ENCODE measurements at regions not wholly inside any gene's neighbourhood (a gene's known extent, or its start where the extent isn't known, plus 50 kb on each side); places are given as distances from the start of the nearest gene placed in this dataset.

- Mint-ChIP-seq H3K27me3 (no peaks in the 10 kb centered on the region), H3K27ac (no peak overlapping the region), H3K4me1 (no peaks in the 10 kb centered on the region), H3K4me3 (no peak overlapping the region), H3K9me3 (peaks cover 8% of the 10 kb centered on the region), H3K36me3 (no peaks in the 10 kb centered on the region)
Measured at GRCh38 chr21:16751695-16752474, 761.0 kb upstream of the CXADR start.

GRCh38 chr21:16752475-16752857 lies 760.4 kb upstream of the CXADR start:
- Mint-ChIP-seq H3K4me3 (no peak overlapping the region), H3K36me3 (no peaks in the 10 kb centered on the region), H3K4me1 (no peaks in the 10 kb centered on the region), H3K9me3 (peaks cover 8% of the 10 kb centered on the region), H3K27me3 (no peaks in the 10 kb centered on the region), H3K27ac (no peak overlapping the region)

GRCh38 chr21:16755061-16755460 lies 757.8 kb upstream of the CXADR start:
- Mint-ChIP-seq H3K27me3 (no peaks in the 10 kb centered on the region), H3K4me1 (no peaks in the 10 kb centered on the region), H3K27ac (no peak overlapping the region)

GRCh38 chr21:16767201-16767600 lies 745.6 kb upstream of the CXADR start:
- Mint-ChIP-seq H3K4me1 (no peaks in the 10 kb centered on the region), H3K36me3 (no peaks in the 10 kb centered on the region), H3K27ac (no peak overlapping the region), H3K4me3 (no peak overlapping the region), H3K27me3 (no peaks in the 10 kb centered on the region), H3K9me3 (peaks cover 6% of the 10 kb centered on the region)

More at GRCh38 chr21:16755061-16755460, 757.8 kb upstream of the CXADR start:
- no peaks in the 10 kb centered on the region for H3K9me3 Mint-ChIP-seq
- H3K4me3 Mint-ChIP-seq: no peak overlapping the region
- H3K36me3 Mint-ChIP-seq: no peaks in the 10 kb centered on the region

- H3K4me1 Mint-ChIP-seq: no peaks in the 10 kb centered on the region
- H3K9me3 Mint-ChIP-seq: peaks cover 6% of the 10 kb centered on the region
- no peak overlapping the region for H3K27ac Mint-ChIP-seq
- H3K27me3 Mint-ChIP-seq: no peaks in the 10 kb centered on the region
- H3K4me3 Mint-ChIP-seq: no peak overlapping the region
- no peaks in the 10 kb centered on the region for H3K36me3 Mint-ChIP-seq
Measured at GRCh38 chr21:16768096-16768495, 744.7 kb upstream of the CXADR start.

DNA sequence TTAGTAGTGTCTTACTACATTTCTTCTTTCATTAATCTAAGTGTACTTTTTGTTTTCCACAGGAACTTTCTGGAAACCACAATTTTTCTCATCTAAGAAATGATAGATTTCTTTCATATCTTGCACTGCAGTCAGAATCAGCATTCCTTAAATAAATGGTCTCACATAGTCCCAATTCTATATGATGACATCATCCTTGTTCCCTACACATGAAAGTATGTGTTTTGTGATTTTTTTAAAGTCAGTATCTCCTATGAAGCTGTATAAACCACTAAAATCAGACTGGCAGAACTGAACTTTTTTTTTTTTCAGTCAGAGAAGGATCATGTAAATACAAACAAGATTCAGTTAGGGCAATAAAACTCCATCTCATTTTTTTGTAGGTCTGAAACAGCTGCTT lies 742.6 kb upstream of the CXADR start:
- H3K4me3 Mint-ChIP-seq: no peak overlapping the region
- H3K27me3 Mint-ChIP-seq: no peaks in the 10 kb centered on the region
- no peaks in the 10 kb centered on the region for H3K4me1 Mint-ChIP-seq
- H3K27ac Mint-ChIP-seq: no peak overlapping the region
- peaks cover 6% of the 10 kb centered on the region for H3K9me3 Mint-ChIP-seq
- no peaks in the 10 kb centered on the region for H3K36me3 Mint-ChIP-seq

DNA sequence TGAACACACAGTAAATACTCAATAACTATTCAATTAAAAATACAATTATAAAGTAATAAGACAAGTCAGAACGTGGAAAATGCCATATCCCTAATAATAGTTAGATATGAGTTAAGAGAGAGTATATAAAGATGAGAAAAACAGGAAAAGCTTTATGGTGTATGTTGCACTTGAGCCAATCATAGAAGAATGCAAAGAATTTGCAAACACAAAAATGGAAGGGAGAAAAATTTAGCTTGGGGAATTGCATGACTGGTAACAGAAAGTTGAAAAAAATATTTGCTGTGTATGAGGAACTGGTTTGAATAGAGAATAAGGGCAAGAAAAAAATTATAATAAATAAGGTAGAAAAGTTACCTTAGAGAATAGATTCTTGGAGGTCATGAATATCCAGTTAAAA lies 739.6 kb upstream of the CXADR start:
- H3K27ac Mint-ChIP-seq: no peak overlapping the region
- no peaks in the 10 kb centered on the region for H3K36me3 Mint-ChIP-seq
- no peaks in the 10 kb centered on the region for H3K27me3 Mint-ChIP-seq
- H3K4me3 Mint-ChIP-seq: no peak overlapping the region
- H3K4me1 Mint-ChIP-seq: no peaks in the 10 kb centered on the region
- peaks cover under 1% of the 10 kb centered on the region for H3K9me3 Mint-ChIP-seq

DNA sequence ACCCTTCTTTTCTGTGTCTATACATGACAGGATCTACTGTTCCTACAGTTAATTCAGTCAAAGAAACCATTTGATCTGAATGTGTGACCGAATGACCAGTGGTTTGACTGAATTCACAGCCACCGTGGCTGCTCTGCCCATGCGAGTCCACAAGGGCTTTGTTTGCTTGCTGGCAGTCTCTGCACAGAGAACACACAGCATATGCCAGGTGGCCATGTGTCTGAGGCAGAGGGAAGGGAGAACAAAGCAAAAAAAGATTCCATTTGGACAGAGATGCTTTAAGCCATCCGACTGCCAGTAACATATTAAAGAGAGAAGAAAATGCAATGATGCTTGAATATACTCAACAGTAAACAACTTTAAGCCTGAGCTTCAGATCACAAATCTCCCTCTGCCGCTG lies 737.8 kb upstream of the CXADR start:
- Mint-ChIP-seq H3K9me3 (peaks cover 6% of the 10 kb centered on the region), H3K27ac (no peak overlapping the region), H3K4me3 (no peak overlapping the region), H3K27me3 (no peaks in the 10 kb centered on the region), H3K36me3 (no peaks in the 10 kb centered on the region), H3K4me1 (no peaks in the 10 kb centered on the region)

DNA sequence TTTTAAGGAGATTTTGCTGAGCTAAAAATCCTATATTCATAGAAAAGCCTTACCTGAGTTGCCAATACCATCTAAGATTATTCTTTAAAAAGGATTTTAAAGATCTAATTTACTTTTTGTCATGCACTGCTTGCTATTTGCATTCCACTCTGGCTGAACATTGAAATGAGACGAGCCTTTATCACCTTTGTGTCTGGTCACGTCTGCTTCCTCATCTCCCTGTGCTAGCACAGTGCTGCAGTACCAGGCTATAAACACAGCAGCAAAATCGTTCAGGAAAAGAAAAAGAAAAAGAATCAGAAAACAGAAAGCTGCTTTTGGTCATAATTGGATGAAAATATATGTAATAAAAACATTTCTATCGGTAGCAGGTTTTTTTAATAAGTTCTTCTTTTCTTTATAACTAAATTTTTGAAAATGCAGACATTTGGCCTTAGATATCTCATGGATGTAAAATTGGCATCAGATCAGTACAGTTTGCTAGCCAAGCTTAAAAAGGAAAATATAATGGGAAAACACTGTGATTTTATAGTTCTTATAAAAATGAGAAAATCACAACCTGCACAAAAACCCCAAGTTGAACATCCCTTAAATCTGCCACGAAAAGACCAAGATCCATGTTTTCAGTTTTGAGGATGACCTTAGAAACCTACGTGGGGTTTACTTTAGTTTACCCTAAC lies 735.7 kb upstream of the CXADR start:
- no peaks in the 10 kb centered on the region for H3K36me3 Mint-ChIP-seq
- no peaks in the 10 kb centered on the region for H3K4me1 Mint-ChIP-seq
- H3K27me3 Mint-ChIP-seq: no peaks in the 10 kb centered on the region
- H3K4me3 Mint-ChIP-seq: no peak overlapping the region
- H3K27ac Mint-ChIP-seq: no peak overlapping the region
- H3K9me3 Mint-ChIP-seq: peaks cover 8% of the 10 kb centered on the region

DNA sequence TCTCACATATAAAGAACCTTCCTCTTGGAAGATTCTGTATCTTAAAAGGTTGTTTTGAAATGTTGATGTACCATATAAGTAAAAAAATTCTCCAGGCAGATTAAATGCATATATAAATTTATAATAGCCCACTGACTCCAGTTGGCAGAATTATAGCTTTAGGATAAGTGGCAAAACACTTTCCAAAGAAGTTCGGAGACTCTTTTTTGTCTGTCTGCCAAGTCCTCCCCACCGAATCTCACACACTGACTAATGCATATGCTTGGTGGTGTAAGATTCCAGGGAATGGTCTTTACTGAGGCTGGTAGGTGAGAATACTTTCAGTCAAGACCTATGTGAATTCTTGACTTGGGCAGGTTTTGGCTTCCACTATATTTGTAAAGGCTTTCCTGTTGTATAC lies 724.3 kb upstream of the CXADR start:
- Mint-ChIP-seq H3K27ac (no peak overlapping the region), H3K4me3 (no peak overlapping the region), H3K36me3 (no peaks in the 10 kb centered on the region), H3K9me3 (peaks cover 12% of the 10 kb centered on the region), H3K27me3 (no peaks in the 10 kb centered on the region), H3K4me1 (no peaks in the 10 kb centered on the region)

DNA sequence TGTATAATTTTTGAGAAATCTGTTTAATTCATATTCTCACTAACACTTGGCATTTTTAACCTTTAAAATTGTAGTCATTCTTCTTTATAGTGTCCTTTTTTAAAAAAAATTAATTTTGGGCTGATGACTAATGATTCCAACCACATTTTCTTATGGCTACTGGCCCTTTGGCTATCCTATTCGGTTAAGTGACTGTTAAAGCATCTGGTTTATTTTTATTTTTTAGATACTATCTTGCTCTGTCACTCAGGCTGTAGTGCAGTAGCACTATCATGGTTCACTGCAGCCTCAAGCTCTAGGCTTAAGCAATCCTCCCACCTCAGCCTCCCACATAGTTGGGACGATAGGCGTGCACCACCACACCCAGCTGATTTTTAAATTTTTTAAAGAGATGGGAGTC lies 723.2 kb upstream of the CXADR start:
- Mint-ChIP-seq H3K9me3 (peaks cover 12% of the 10 kb centered on the region), H3K27ac (no peak overlapping the region), H3K36me3 (no peaks in the 10 kb centered on the region), H3K4me3 (no peak overlapping the region), H3K4me1 (no peaks in the 10 kb centered on the region), H3K27me3 (no peaks in the 10 kb centered on the region)

- peaks cover 5% of the 10 kb centered on the region for H3K9me3 Mint-ChIP-seq
- no peaks in the 10 kb centered on the region for H3K4me1 Mint-ChIP-seq
- no peak overlapping the region for H3K4me3 Mint-ChIP-seq
- H3K27me3 Mint-ChIP-seq: no peaks in the 10 kb centered on the region
- no peak overlapping the region for H3K27ac Mint-ChIP-seq
- no peaks in the 10 kb centered on the region for H3K36me3 Mint-ChIP-seq
Measured at GRCh38 chr21:16792101-16792500, 720.7 kb upstream of the CXADR start.

DNA sequence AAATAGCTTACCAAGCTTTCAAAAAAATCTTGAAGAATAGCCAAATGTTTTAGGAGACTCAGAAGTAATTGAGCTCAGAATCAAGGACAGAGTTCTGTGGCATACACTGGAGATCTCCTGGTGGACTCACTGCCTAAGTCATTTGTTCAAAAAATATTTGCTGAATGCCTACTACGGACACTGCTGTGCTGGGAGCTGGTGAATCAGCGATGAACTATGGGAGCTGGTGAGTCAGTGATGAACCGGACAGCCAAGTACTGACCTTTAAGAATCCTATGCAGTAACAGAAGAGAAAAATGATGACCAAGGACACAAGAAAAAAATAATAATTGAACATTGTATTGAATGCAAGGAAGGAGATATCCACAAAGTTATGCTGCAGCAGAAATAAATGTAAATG lies 717.9 kb upstream of the CXADR start:
- Mint-ChIP-seq H3K27ac (no peak overlapping the region), H3K9me3 (no peaks in the 10 kb centered on the region), H3K4me3 (no peak overlapping the region), H3K36me3 (no peaks in the 10 kb centered on the region), H3K4me1 (no peaks in the 10 kb centered on the region), H3K27me3 (no peaks in the 10 kb centered on the region)

GRCh38 chr21:16796776-16797175 lies 716.1 kb upstream of the CXADR start:
- no peak overlapping the region for H3K4me3 Mint-ChIP-seq
- H3K4me1 Mint-ChIP-seq: no peaks in the 10 kb centered on the region
- no peak overlapping the region for H3K27ac Mint-ChIP-seq
- H3K36me3 Mint-ChIP-seq: no peaks in the 10 kb centered on the region
- H3K27me3 Mint-ChIP-seq: no peaks in the 10 kb centered on the region
- no peaks in the 10 kb centered on the region for H3K9me3 Mint-ChIP-seq

DNA sequence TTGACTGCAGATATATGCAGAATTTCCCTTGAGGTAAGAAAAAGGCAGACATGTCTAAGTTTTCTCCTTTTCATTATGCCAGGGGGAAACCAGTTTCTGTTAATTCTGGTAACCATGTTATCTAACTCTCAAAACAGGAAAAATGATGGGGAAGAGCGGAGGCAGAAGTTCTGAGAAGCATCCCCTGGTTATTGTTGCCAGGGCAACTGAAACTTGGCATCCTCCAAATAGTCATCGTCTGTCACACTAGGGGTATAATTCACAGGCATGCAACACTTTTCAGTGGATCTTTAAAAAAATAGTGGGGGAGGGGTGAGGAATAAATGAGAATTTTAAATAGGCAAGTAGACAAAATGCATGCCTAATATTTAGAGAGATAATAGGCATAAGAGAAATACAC lies 715.3 kb upstream of the CXADR start:
- no peaks in the 10 kb centered on the region for H3K36me3 Mint-ChIP-seq
- no peaks in the 10 kb centered on the region for H3K9me3 Mint-ChIP-seq
- H3K4me1 Mint-ChIP-seq: no peaks in the 10 kb centered on the region
- no peak overlapping the region for H3K4me3 Mint-ChIP-seq
- H3K27ac Mint-ChIP-seq: no peak overlapping the region
- H3K27me3 Mint-ChIP-seq: no peaks in the 10 kb centered on the region

GRCh38 chr21:16797966-16798365 lies 714.9 kb upstream of the CXADR start:
- Mint-ChIP-seq H3K36me3 (no peaks in the 10 kb centered on the region), H3K27ac (no peak overlapping the region), H3K4me3 (no peak overlapping the region), H3K27me3 (no peaks in the 10 kb centered on the region), H3K4me1 (no peaks in the 10 kb centered on the region), H3K9me3 (no peaks in the 10 kb centered on the region)

All from activated naive CD4-positive, alpha-beta T cell treated with anti-CD3 and anti-CD28 coated beads, Interleukin-2, amount 50 U/mL, for 24 hours (primary cell).